HG03280 (cell line): ENCODE measurements at regions not wholly inside any gene's neighbourhood (a gene's known extent, or its start where the extent isn't known, plus 50 kb on each side); places are given as distances from the start of the nearest gene placed in this dataset.

ENCODE experiments used
- ATAC-seq: cut with Tn5 transposase; IDR thresholded peaks from one replicate; pipeline ENCODE4 v1.9.1; 2021; ENCODE audit warnings: mild to moderate bottlenecking, moderate library complexity; ENCODE audit not compliant: unreplicated experiment

GRCh38 chr2:151087377-151087776 is 174.3 kb downstream of the RBM43 start:
- no peak for ATAC-seq

DNA sequence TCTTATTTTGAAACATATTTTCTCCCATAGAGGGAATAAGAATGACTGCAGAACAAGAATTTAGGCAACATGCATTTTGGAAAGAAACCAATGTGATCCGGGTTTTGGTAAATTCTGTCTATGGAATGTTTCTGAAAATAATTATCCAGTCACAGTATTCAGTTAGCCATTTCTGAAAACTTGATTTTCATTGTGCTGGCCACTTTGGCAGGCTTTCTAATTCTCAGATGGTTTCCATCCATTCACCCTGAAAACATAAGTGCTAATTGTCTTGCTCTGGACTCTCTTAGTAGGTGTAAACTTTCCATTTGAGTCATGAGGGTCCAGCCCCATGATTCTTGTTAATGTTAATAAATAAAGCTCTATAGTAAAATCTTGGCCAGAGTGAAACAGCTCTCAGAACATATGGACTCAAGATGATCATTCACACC is 176.5 kb downstream of the RBM43 start:
- no peak for ATAC-seq

DNA sequence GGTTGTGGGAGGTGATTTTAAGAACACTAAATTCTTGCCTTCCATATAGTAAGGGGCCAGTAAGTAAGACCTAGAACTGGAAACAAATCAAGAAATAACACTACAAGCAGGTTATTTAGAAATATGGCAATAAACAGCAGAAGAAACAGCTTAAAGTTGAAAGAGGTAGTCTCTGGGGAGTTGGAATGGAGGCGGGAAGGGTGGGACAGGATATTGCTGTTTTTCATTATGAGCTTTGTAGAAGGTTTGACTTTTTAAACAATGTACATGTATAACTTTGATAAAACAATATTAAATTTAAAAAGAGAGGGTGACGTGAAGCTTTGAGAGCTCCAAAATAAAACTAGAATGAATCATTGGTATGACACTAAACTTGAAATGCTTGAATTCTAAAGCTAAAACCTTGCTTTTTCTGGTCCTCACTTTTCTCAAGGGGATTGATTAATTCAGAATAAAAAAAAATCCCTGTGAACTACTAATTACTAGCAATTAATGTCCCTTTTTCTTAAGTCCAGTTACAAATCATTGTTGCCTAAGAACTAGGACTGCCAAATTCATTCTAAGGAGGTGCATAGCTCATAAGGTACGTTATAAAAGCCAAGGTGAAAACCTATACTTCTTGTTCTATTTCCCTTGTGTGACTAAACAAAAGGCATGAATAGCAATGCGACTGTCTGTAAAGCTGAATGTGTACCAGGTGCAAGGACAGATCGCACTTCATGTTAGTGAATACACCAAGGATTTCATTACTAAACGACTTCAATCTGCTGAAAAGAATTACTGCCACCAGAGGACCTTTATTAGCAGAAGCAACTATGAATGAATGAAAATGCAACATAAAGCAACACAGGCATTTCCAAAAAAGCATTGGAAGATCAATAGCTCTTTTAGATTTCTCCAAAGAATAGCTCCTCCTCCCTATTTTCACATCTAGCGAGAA is 177.5 kb downstream of the RBM43 start:
- no peak for ATAC-seq

DNA sequence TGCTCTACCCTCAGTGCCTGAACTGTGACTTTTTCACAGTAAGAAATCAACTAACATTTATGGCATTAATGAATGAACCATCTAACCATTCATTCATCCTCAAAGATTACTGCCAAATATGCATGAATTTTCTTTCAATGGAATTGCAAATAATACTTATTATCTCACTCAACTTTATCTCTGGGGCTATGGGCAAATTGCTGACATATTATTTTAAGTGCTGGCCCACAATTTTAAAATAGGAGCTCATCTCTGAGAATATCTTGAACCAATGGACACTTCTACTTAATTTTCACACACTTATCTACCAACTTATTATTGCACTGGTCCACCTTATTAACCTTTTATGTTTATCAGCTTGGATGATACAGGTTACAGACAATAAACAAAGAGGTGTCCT is 182.8 kb downstream of the RBM43 start:
- no peak for ATAC-seq

DNA sequence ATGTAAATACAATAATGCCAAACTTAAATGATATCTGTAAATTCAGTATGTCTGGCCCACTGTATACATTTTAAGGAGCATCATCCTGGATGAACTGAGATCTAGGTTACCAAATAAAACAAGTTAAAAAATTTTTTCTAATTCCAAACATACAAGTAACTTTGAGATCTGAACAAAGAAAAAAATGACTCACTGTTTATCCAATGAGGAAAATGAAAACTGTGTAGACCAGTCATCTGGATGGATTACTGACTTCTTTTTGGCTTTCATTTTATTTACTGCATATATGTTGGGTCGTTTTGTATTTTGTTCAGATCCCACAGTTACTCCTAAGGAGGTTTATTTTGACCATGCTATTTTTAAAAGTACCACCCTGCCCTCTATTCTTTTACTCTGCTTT is 189.8 kb downstream of the RBM43 start:
- no peak for ATAC-seq

DNA sequence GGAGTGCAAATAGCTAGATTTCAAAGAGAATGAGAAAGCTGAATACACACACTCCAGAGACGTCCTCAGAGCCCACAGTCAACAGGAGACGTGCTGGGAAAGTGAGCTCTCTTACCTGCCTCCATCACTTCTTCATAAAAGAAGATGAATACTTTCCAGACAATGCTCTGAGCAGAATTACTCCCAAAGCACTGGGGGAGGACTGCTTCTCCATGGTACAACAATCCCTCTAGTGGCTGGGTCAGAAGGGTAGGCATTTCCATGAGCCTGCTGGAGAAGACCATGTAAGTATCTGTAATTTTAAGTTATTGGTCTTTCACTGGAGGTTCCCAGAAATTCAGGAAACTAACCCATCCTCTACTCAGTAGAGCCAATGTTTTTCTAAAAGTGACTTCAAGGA is 190.3 kb downstream of the RBM43 start:
- no peak for ATAC-seq

DNA sequence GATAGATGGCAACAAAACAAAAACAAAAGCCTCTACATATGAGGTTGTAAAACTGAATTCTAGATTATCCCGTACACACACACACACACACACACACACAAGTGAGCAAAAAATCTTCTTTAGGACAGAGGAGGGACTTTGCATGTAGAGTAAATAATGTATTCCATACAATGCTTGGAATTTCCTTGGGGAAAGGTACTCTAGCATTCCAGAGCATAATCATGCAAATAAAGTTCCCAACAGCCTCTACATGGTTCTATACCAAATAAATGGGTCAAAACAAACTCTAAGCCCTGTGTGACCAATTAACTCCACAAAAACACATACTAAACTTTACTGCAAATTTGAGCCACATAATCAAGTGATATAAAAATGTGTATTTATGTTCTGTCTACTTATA is 191.4 kb downstream of the RBM43 start:
- no peak for ATAC-seq

GRCh38 chr2:151067658-151068369 is 193.8 kb downstream of the RBM43 start:
- ATAC-seq = no peak

GRCh38 chr2:151063271-151063670 is 198.4 kb downstream of the RBM43 start:
- ATAC-seq = no peak

DNA sequence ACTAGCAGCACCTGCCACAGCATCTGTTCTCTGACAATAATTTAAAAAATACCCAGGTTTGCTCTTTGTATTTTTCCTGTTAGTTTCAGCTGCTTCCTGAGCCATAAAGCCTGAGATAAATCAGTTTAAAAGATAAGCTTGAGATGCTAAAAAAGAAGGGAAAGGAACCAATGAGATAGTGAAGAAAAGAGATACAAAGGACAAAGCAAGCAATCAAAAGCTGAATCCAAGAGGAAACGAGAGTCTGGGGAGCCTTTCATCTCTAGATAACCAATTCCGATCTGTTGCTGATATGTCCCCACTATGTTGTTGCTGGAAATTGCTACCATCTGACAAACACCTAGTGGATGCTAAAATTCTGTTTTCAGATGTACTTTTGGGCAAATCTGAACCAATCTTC is 201.4 kb downstream of the RBM43 start:
- no peak for ATAC-seq

- ATAC-seq = no peak
These were observed 204.8 kb downstream of the RBM43 start for GRCh38 chr2:151056870-151057269.

GRCh38 chr2:151053661-151053990 is 208.0 kb downstream of the RBM43 start:
- ATAC-seq = no peak

- ATAC-seq = no peak
These were observed 208.6 kb downstream of the RBM43 start for GRCh38 chr2:151052850-151053660.

GRCh38 chr2:151051574-151052220 is 210.0 kb downstream of the RBM43 start:
- ATAC-seq = peak; percentile 84

- no peak for ATAC-seq
These were observed 211.9 kb downstream of the RBM43 start for GRCh38 chr2:151049746-151050145.

- no peak for ATAC-seq
These were observed 213.2 kb downstream of the RBM43 start for GRCh38 chr2:151048331-151049054.

GRCh38 chr2:151043484-151043883 is 218.2 kb downstream of the RBM43 start:
- no peak for ATAC-seq

- ATAC-seq = no peak
These were observed 218.7 kb downstream of the RBM43 start for GRCh38 chr2:151042964-151043363.

GRCh38 chr2:151040039-151040438 is 221.6 kb downstream of the RBM43 start:
- no peak for ATAC-seq

- ATAC-seq = no peak
These were observed 223.1 kb downstream of the RBM43 start for GRCh38 chr2:151038516-151038915.
